Peyer's patch (tissue), 4 donors: ENCODE measurements at regions not wholly inside any gene's neighbourhood (a gene's known extent, or its start where the extent isn't known, plus 50 kb on each side); places are given as distances from the start of the nearest gene placed in this dataset.

ENCODE experiments used
- POLR2A ChIP-seq, 2 donors: fragments of 450-650 bp; IDR thresholded peaks; one replicate each; pipeline ENCODE4 v1.5.1; 2017; ENCODE audit warnings: antibody characterized with exemption in 2 of 2, mild to moderate bottlenecking in 2 of 2, moderate library complexity in 2 of 2
- TF ChIP-seq, protein P1 (sequence below), 6 experiments: fragments of 450-650 bp in 4 of 6; fragments of 200-600 bp in 2 of 6; sonication (generic) in 1 of 6; IDR thresholded peaks; one replicate each; pipeline ENCODE4 v1.5.1; 2017 to 2019; ENCODE audit warnings: antibody characterized with exemption in 6 of 6, mild to moderate bottlenecking in 3 of 6, moderate library complexity in 1 of 6

- TF ChIP-seq, protein P1, sequence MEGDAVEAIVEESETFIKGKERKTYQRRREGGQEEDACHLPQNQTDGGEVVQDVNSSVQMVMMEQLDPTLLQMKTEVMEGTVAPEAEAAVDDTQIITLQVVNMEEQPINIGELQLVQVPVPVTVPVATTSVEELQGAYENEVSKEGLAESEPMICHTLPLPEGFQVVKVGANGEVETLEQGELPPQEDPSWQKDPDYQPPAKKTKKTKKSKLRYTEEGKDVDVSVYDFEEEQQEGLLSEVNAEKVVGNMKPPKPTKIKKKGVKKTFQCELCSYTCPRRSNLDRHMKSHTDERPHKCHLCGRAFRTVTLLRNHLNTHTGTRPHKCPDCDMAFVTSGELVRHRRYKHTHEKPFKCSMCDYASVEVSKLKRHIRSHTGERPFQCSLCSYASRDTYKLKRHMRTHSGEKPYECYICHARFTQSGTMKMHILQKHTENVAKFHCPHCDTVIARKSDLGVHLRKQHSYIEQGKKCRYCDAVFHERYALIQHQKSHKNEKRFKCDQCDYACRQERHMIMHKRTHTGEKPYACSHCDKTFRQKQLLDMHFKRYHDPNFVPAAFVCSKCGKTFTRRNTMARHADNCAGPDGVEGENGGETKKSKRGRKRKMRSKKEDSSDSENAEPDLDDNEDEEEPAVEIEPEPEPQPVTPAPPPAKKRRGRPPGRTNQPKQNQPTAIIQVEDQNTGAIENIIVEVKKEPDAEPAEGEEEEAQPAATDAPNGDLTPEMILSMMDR (IDR thresholded peaks at IDR 0.05): no peak
- TF ChIP-seq POLR2A (IDR thresholded peaks at IDR 0.05): no peak
Observed at GRCh38 chr10:4635883-4636282, 190.1 kb upstream of the AKR1E2 start.
